Stimulated activated CD8-positive, alpha-beta memory T cell treated with anti-CD3 and anti-CD28 coated beads, Interleukin-12 subunit alpha, Interleukin-12 subunit beta, amount 100 ng/mL, for 24 hours (primary cell): ENCODE measurements at regions not wholly inside any gene's neighbourhood (a gene's known extent, or its start where the extent isn't known, plus 50 kb on each side); places are given as distances from the start of the nearest gene placed in this dataset.
"Not testable (repeated sequence)": the region's sequence is repeated elsewhere in the genome, so short reads cannot be mapped to it uniquely, and the experiment has no call there.

ENCODE experiments used
- DNase-seq: peaks from one replicate; pipeline ENCODE4 v3.0.0-alpha.2; 2020; ENCODE audit errors: extremely low read depth

DNA sequence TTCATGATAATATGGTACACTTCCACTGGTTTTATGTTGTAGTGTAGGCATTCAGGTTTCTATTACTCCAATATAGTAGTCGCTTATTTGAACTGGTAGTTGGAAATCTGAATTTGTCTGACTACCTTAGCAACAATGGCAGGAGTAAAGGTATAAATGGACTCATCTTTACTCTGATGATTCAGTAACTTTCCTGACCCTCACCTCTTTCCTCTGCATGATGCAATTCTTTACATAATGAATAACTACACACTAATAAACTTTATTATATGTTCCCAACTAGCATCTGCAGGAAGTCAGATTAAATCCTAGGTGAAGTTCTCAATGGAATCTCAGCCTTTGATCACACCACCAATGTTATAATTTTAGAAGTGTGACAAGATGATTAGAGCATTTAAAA, 70.5 kb upstream of the ATP2B1 start:
- DNase-seq: no peak

- DNase-seq: no peak
Measured at GRCh38 chr12:89777733-89778379, 69.2 kb upstream of the ATP2B1 start.

- no peak for DNase-seq
Measured at GRCh38 chr12:89775986-89776365, 67.3 kb upstream of the ATP2B1 start.

GRCh38 chr12:89775063-89775985, 66.7 kb upstream of the ATP2B1 start:
- no peak for DNase-seq

GRCh38 chr12:89774645-89775044, 66.0 kb upstream of the ATP2B1 start:
- no peak for DNase-seq

- no peak for DNase-seq
Measured at GRCh38 chr12:89770391-89770790, 61.8 kb upstream of the ATP2B1 start.

GRCh38 chr12:89769483-89769818, 60.8 kb upstream of the ATP2B1 start:
- DNase-seq: no peak

DNA sequence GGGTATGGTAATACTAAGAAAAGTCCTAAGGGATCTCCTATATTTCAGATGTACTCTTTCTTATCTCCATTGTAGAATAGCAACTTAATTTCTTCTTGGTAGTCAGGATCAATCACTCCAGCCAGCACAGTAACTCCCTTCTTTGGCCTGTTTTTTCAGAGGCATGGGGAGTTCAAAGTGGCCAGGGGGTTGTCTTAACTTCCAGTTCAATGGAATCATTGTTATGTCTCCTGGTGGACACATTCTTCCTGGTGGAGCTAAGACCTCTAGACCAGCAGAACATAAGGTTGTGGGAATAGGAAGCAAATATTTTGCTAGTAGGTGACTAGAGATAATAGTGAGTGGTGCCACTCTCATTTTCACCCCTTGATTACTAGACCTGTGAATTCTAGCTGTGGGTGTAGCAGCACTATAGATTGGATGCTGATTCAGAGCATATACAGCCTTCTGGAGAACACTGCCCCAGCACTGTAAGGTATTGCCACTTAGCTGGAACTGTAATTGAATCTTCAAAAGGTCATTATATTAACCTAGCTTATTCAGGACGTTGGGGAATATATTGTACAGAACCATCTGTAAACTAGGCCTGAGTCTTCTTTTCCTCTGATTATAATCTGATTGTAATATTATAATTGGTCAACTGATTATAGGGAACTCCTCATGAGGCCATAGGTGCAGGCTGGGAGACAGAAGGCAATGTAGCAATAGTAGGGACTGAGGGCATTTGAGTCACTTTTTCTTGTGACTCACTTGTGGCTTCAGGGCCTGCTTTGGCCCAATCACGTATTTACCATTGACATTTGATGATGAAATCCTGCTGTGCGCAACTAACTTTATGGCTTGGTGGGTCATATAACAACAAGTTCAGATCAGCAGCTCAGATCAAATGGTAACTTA, 60.2 kb upstream of the ATP2B1 start:
- no peak for DNase-seq

GRCh38 chr12:89765959-89766824, 57.6 kb upstream of the ATP2B1 start:
- no peak for DNase-seq

DNA sequence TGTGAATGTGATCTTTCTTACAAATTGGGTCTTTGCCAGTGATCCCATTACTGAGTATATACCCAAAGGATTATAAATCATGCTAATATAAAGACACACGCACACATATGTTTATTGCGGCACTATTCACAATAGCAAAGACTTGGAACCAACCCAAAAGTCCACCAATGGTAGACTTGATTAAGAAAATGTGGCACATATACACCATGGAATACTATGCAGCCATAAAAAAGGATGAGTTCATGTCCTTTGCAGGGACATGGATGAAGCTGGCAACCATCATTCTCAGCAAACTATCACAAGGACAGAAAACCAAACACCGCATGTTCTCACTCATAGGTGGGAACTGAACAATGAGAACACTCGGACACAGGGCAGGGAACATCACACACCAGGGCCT, 55.5 kb upstream of the ATP2B1 start:
- DNase-seq: not testable (repeated sequence)

GRCh38 chr12:89762498-89763170, 54.0 kb upstream of the ATP2B1 start:
- DNase-seq: no peak

- DNase-seq: no peak
Measured at GRCh38 chr12:89760783-89761182, 52.1 kb upstream of the ATP2B1 start.
